Retinal pigment epithelial cell (primary cell): ENCODE measurements at regions not wholly inside any gene's neighbourhood (a gene's known extent, or its start where the extent isn't known, plus 50 kb on each side); places are given as distances from the start of the nearest gene placed in this dataset.

Experiments used
- DNase-seq: peaks from one replicate; pipeline ENCODE4 v3.0.0-alpha.2; 2010; ENCODE audit warnings: low read depth
- H3K4me3 ChIP-seq: 2 replicates; pipeline ENCODE4 v1.5.1; 2011; ENCODE audit warnings: mild to moderate bottlenecking, low read length, control low read depth, moderate library complexity
- TF ChIP-seq, protein P1 (sequence below): conservative IDR thresholded peaks from 2 replicates; pipeline ENCODE4 v1.5.1; 2011; ENCODE audit warnings: low read depth, low read length, control low read depth, inconsistent platforms

DNA sequence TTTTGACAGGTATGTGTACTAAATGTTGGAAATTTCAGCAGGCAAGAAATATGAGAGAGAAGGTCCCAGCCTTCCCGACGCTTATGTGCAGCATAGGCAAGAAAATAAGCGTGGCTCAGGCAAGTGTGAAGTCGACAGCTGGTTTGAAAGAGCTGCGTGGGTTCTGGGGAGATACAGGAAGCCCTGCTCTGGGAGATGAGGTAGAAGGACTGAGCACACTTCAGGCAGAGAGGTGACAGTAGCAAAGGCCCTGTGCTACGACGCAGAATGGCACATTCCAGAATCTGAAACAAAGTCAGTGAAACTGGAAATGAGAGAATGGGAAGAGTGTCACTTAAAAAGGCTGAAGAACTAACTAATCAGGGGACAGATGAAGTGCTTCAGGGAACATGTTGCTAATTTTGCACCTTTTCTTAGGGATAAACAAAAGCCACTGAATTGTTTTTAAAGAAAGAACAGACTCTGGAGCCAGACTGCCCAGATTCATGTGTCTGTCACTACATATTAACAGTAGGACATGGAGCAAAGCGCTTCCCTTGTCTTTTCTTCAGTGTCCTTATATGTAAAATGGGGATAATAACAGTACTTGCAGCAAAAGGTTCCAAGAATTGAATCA lies 160.1 kb downstream of the SPRY2 start:
- DNase-seq = no peak
- TF ChIP-seq, protein P1, sequence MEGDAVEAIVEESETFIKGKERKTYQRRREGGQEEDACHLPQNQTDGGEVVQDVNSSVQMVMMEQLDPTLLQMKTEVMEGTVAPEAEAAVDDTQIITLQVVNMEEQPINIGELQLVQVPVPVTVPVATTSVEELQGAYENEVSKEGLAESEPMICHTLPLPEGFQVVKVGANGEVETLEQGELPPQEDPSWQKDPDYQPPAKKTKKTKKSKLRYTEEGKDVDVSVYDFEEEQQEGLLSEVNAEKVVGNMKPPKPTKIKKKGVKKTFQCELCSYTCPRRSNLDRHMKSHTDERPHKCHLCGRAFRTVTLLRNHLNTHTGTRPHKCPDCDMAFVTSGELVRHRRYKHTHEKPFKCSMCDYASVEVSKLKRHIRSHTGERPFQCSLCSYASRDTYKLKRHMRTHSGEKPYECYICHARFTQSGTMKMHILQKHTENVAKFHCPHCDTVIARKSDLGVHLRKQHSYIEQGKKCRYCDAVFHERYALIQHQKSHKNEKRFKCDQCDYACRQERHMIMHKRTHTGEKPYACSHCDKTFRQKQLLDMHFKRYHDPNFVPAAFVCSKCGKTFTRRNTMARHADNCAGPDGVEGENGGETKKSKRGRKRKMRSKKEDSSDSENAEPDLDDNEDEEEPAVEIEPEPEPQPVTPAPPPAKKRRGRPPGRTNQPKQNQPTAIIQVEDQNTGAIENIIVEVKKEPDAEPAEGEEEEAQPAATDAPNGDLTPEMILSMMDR = no peak
- H3K4me3 ChIP-seq = no peak overlapping the region

DNA sequence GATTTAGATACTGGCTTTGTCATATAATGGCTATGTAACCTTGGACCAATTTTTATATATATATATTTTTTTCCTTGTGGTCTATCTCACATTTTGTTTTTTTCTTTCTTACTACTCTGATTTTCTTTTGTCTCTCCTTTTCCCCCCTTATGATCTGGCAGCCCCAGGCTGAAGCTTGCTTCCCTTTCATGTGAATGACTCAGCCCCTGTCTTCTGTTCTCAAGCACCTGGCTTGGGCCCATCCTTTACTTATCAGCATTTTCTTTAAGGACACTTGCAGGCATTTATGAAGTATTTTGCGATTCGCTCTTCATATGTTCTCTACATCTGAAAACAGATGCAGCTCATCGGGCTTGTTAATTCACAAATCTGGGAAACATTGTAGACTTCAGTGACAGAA lies 163.6 kb downstream of the SPRY2 start:
- TF ChIP-seq, protein P1 = no peak
- no peak for DNase-seq
- H3K4me3 ChIP-seq = no peak overlapping the region

DNA sequence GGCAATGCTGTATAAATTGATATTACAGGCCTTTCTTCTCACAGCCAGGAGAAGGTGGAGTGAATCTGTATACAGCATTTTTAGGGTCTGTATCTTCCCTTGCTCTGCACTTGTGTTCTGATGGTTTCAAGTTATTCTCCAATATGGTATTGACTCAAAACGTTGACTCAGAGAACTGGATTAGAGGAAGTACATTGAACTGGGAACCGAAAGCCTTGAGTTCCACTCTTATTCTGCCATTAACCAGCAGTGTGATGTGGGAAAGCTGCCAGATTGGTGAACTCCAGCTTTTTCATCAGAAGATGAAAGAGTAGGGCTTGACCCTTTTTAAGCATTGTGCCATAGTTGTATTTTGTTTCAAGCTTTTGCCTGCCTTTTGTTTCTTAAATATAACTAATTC lies 167.7 kb downstream of the SPRY2 start:
- no peak overlapping the region for H3K4me3 ChIP-seq
- DNase-seq = no peak
- TF ChIP-seq, protein P1 = no peak

DNA sequence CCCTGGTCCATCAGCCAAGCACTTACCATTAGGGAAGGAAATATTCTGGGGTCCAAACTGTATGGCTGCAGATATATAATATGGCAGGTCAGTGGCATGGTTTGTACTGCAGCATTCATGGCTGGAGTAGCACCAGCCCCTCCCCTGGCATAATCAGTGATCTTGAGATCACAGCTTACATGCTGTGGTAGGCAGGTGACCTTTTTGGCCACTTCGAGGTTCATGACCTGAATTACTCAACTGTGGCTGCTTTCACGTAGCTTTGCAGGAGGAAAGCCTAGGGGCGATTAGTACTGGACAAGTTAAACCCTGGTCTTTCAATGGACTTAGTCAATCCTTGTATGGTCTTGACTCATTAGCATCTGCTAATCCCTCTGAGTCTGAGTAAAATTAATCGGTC lies 169.8 kb downstream of the SPRY2 start:
- TF ChIP-seq, protein P1 = no peak
- no peak overlapping the region for H3K4me3 ChIP-seq
- peak; percentile 99 for DNase-seq

DNA sequence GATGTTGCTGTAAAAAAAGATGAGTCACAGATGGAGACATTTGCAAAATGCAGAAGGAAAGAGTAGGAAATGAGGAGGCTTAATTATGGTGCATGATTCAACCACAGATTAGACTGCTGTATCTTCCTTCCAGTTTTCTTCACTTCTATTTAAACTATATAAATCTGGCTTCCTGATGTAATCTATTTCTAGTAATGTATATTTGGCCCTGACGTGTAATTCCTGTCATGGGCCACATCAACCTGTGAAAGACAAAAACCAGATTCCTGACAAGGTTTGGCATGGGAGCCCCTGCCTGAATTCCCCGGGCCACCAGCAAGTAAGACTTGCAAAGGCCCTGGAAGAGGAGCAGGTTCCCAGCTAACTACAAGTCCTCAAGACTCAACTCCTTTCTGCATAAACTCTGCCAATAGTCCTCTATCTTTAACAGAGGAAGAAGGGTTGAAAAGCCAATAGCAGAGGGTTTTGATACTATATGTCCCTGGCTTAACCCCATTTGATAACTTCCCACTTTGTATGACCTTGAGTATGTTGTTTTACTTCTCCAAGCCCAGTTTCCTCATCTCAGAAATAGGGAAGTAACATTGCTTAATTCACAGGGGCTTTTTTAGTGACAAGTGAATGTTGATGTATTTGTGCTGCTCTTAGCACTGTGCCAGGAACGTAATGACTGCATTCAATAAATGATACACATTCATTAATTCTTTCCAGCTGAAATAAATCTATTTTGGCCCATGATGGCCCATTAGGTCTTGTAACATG lies 172.7 kb downstream of the SPRY2 start:
- TF ChIP-seq, protein P1 = no peak
- H3K4me3 ChIP-seq = no peak overlapping the region
- DNase-seq = no peak

DNA sequence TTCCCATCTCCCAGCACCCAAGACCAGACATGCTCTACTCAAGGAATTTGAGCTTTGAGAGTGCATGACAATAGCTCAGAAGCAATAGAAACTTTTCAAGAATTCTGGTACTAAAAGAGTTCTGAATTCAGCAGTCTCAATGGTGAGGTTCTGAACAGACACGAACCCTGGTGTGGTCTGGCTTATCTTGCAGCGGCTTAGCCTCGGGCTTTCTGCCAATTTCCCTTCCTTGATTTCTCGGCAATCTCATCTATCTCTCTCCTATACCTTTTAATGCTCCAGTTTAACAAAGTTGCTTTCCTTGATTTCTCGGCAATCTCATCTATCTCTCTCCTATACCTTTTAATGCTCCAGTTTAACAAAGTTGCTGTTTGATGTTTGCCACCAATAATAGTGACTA lies 174.6 kb downstream of the SPRY2 start:
- no peak overlapping the region for H3K4me3 ChIP-seq
- no peak for DNase-seq
- TF ChIP-seq, protein P1 = no peak

DNA sequence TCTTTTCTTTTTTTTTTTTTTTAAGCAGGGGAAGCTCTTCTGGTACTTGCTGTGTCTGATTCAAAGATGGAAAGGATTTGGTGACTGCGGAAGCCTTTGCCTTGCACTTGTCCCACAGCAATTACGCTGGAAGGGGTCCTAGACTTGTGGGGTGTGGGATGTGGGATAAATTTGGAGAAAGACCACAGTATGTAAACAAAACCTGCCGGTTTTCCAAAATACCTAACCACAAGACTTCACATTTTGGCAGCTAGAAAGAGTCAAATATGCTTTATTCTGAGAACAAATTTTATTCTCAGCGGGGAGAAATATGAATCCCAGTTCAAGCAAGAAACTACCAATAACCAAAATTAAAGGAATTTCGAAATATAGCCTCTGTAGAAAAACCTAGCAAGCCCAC lies 176.5 kb downstream of the SPRY2 start:
- no peak overlapping the region for H3K4me3 ChIP-seq
- no peak for DNase-seq
- TF ChIP-seq, protein P1 = no peak
